Astrocyte of the cerebellum (primary cell): ENCODE measurements at regions not wholly inside any gene's neighbourhood (a gene's known extent, or its start where the extent isn't known, plus 50 kb on each side); places are given as distances from the start of the nearest gene placed in this dataset.

Source experiments
- DNase-seq: peaks from one replicate; pipeline ENCODE4 v3.0.0-alpha.2; 2011; ENCODE audit warnings: low read depth
- H3K4me3 ChIP-seq: 2 replicates; pipeline ENCODE4 v1.5.1; 2011; ENCODE audit warnings: mild to moderate bottlenecking, low read depth, low read length, moderate library complexity
- CTCF ChIP-seq: IDR thresholded peaks from 2 replicates; pipeline ENCODE4 v1.5.1; 2012; ENCODE audit warnings: low read length, low read depth, moderate library complexity, mild to moderate bottlenecking; ENCODE audit errors: missing control alignments
- in situ Hi-C: cut with HindIII; loops from 2 replicates; pipeline ENCODE4 v1.10.0; 2017; ENCODE audit warnings: low sequenced_read_pairs

- TF ChIP-seq CTCF: no peak
- no peak for DNase-seq
- in situ Hi-C loops: no loop called here
- no peak overlapping the region for H3K4me3 ChIP-seq
Observed at GRCh38 chr18:56294484-56295183, 343.8 kb downstream of the TXNL1 start.

- in situ Hi-C loops: no loop called here
- TF ChIP-seq CTCF: no peak
- no peak for DNase-seq
- H3K4me3 ChIP-seq: no peak overlapping the region
Observed at GRCh38 chr18:56291294-56291693, 347.1 kb downstream of the TXNL1 start.

- TF ChIP-seq CTCF: no peak
- H3K4me3 ChIP-seq: no peak overlapping the region
- no peak for DNase-seq
- in situ Hi-C loops: no loop called here
Observed at GRCh38 chr18:56289381-56289780, 349.0 kb downstream of the TXNL1 start.

- in situ Hi-C loops: no loop called here
- H3K4me3 ChIP-seq: no peak overlapping the region
- no peak for TF ChIP-seq CTCF
- DNase-seq: no peak
Observed at GRCh38 chr18:56286775-56287325, 351.5 kb downstream of the TXNL1 start.

- no peak overlapping the region for H3K4me3 ChIP-seq
- no peak for DNase-seq
- no peak for TF ChIP-seq CTCF
- in situ Hi-C loops: no loop called here
Observed at GRCh38 chr18:56285387-56286065, 352.9 kb downstream of the TXNL1 start.

- no peak for DNase-seq
- in situ Hi-C loops: no loop called here
- TF ChIP-seq CTCF: no peak
- no peak overlapping the region for H3K4me3 ChIP-seq
Observed at GRCh38 chr18:56284319-56284718, 354.1 kb downstream of the TXNL1 start.
